ENCODE measurements at regions not wholly inside any gene's neighbourhood (a gene's known extent, or its start where the extent isn't known, plus 50 kb on each side); places are given as distances from the start of the nearest gene placed in this dataset.

DNA sequence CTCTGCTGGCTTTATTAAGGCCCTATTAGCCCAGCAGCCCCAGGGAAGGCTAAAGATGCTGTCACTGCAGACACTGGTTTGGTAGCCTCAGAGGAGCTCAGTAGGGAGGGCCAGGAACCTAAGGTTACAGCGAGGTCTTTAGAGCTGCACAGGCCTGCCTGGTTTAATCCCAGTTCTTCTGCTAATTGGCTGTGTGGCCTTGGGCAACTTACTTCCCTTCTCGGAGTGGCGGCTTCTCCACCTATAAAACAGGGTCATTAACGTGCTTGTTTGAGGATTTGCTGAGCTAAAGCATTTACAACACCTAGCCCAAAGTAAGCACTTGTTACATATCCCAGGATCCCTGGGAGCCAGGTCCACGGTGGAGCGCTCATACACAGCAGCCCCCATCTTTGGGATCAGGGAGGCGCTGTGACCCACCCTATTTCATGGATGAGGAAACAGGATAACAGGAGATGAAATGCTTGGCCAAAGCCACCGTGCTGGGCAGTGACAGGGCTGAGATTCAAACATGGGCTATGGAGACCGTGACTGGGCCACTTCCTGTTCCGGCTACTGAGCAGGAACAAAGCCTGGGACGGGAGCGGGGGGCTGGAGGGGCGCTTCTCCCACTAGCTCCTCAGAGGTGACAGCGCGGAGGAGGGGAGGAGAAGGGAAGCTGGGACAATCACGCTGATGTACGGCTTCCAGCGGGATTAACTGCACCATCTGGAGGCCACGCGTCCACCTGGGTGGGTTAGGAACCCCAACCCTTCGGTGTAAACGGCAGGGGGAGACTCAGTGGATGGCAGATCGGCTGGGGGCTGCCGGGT, 61.5 kb downstream of the IGLL1 start:
- CTCF ChIA-PET, result interaction anchor here (1.0 to 1.1 kb wide), 3 partner anchors 12 to 133 kb away, joined by 3 read pairs; no protein-coding TSS in a partner anchor
- Mint-ChIP-seq H3K27me3 (peaks cover 9% of the 10 kb centered on the region), H3K4me3 (no peak overlapping the region), H3K9me3 (no peaks in the 10 kb centered on the region), H3K27ac (no peak overlapping the region), H3K4me1 (ENCODE audit: low read depth) (peaks cover 3% of the 10 kb centered on the region), H3K36me3 (ENCODE audit: low read depth) (no peaks in the 10 kb centered on the region)
- DNase-seq, result no peak
- TF ChIP-seq, protein P1, sequence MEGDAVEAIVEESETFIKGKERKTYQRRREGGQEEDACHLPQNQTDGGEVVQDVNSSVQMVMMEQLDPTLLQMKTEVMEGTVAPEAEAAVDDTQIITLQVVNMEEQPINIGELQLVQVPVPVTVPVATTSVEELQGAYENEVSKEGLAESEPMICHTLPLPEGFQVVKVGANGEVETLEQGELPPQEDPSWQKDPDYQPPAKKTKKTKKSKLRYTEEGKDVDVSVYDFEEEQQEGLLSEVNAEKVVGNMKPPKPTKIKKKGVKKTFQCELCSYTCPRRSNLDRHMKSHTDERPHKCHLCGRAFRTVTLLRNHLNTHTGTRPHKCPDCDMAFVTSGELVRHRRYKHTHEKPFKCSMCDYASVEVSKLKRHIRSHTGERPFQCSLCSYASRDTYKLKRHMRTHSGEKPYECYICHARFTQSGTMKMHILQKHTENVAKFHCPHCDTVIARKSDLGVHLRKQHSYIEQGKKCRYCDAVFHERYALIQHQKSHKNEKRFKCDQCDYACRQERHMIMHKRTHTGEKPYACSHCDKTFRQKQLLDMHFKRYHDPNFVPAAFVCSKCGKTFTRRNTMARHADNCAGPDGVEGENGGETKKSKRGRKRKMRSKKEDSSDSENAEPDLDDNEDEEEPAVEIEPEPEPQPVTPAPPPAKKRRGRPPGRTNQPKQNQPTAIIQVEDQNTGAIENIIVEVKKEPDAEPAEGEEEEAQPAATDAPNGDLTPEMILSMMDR (IDR thresholded peaks at IDR 0.05), result no peak
- intact Hi-C loops (cut with micrococcal nuclease), result no loop called here
- ATAC-seq, result no peak
- POLR2A ChIA-PET, result no interaction called here

DNA sequence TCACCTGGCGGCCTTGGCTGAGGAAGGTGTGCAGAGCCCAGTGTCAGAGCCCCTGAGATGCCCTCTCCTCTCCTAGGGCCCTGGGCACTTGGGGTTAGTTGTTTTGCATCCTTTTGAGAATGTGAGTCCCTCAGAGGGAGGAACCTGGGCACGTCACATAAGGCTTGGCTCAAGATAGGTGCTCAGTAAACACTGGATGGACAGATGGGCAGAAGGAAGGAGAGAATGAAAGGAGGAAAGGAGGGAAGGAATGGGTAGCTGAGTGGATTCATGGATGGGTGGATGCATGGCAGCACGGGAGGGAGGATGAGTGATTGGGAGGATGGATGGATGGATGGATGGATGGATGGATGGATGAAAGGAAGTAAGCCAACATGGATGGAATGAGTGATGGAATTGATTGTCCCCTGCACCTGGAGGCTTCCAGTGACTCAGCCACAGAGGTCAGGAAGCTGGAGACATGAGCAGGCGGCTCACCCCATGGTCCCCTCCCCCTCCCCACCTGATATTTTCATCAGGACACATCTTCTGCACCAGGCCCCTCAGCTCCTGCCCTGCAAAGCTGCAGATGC, 62.2 kb downstream of the IGLL1 start:
- Mint-ChIP-seq H3K4me3 (no peak overlapping the region), H3K4me1 (ENCODE audit: low read depth) (peaks cover 3% of the 10 kb centered on the region), H3K9me3 (no peaks in the 10 kb centered on the region), H3K27ac (no peak overlapping the region), H3K36me3 (ENCODE audit: low read depth) (no peaks in the 10 kb centered on the region), H3K27me3 (peaks cover 6% of the 10 kb centered on the region)
- ATAC-seq, result no peak
- CTCF ChIA-PET, result interaction anchor here (1.0 to 1.1 kb wide), 3 partner anchors 12 to 132 kb away, joined by 3 read pairs; no protein-coding TSS in a partner anchor
- DNase-seq, result no peak
- TF ChIP-seq, protein P1 (IDR thresholded peaks at IDR 0.05), result no peak
- POLR2A ChIA-PET, result no interaction called here
- intact Hi-C loops (cut with micrococcal nuclease), result no loop called here

DNA sequence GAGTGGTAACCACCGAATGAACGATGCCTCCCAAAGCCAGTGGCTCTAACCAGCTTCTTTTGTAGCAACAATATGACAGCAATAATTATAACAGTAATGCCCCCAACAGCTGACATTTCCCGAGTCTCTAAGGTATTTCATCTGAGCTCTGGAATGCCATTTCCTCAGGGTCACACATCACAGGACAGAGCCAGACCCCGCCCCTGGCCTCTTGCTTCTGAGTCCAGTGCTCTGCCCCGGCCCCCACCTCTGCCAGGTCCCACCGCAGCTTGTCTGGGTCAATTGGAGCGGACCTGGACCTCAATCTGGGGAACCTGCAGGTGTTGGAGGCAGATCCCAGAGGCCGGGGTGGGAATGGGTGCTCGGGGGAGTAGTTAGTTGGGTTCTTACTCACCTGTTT, 63.8 kb downstream of the IGLL1 start:
- intact Hi-C loops (cut with micrococcal nuclease), result no loop called here
- H3K36me3 Mint-ChIP-seq (ENCODE audit: low read depth), result no peaks in the 10 kb centered on the region
- CTCF ChIA-PET, result no interaction called here
- TF ChIP-seq, protein P1 (IDR thresholded peaks at IDR 0.05), result no peak
- H3K27ac Mint-ChIP-seq, result no peak overlapping the region
- no peak for ATAC-seq
- no peak overlapping the region for H3K4me3 Mint-ChIP-seq
- H3K9me3 Mint-ChIP-seq, result no peaks in the 10 kb centered on the region
- peaks cover 3% of the 10 kb centered on the region for H3K27me3 Mint-ChIP-seq
- POLR2A ChIA-PET, result no interaction called here
- H3K4me1 Mint-ChIP-seq (ENCODE audit: low read depth), result peaks cover 3% of the 10 kb centered on the region
- no peak for DNase-seq

DNA sequence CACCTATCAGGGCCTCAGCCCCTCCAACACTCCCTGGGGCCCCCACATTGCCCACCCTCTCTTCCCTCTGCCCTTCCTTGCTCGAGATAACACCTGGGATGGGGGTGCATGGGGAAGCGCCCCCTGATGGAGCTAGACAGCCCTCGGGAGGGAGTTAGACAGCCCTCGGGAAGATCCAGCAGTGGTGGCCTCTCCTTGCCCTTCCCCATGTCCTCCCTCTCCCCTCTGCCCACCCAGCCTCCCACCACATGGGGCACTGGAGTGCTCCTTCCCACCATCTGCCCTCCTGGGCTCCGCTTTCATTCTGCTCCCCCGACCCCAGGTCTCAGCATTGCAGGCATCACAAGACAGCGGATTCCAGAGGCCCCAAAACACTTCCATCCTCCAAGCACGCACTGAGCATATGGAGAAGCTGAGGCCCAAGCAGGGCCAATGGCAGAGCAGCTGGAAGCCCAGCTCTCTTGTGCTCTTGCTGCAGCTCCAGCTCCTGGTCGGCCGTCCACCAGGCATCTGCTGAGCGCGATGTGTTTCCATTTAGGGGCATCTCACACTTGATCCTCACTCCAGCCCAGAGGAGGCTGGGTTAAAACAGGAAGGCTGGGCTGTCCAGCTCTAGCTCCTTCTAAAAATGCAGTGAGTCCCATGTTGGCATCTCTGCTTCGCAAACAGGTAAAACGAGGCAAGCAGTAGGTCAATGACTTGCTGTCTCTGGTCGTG, 65.6 kb downstream of the IGLL1 start:
- TF ChIP-seq, protein P1 (IDR thresholded peaks at IDR 0.05), result no peak
- Mint-ChIP-seq H3K27me3 (no peaks in the 10 kb centered on the region), H3K4me3 (no peak overlapping the region), H3K27ac (no peak overlapping the region), H3K36me3 (ENCODE audit: low read depth) (no peaks in the 10 kb centered on the region), H3K4me1 (ENCODE audit: low read depth) (no peaks in the 10 kb centered on the region), H3K9me3 (no peaks in the 10 kb centered on the region)
- no peak for ATAC-seq
- ChIA-PET CTCF (no interaction called here), POLR2A (no interaction called here)
- intact Hi-C loops (cut with micrococcal nuclease), result no loop called here
- no peak for DNase-seq

DNA sequence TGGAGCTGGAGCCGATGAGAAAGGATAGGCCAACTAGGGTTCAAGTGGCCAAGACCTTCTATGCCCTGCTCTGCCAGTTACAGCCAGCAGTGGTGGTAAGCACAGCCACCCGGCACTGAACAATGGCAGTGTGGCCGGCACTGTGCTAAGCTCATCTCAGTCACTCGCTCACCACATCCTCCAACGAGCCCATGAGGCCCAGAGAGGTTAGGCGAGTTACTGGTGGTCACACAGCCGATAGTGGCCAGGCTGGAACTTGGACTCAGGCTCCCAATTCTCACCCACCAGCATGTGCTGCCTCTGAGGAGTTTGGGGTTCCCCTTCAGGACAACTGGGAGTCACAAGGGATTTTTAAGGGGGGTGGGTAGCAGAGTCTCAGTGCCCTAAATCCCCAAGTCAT, 66.4 kb downstream of the IGLL1 start:
- Mint-ChIP-seq H3K27ac (no peak overlapping the region), H3K4me3 (no peak overlapping the region), H3K36me3 (ENCODE audit: low read depth) (no peaks in the 10 kb centered on the region), H3K27me3 (no peaks in the 10 kb centered on the region), H3K4me1 (ENCODE audit: low read depth) (no peaks in the 10 kb centered on the region), H3K9me3 (no peaks in the 10 kb centered on the region)
- intact Hi-C loops (cut with micrococcal nuclease), result no loop called here
- CTCF ChIA-PET, result no interaction called here
- TF ChIP-seq, protein P1 (IDR thresholded peaks at IDR 0.05), result no peak
- ATAC-seq (no peak), DNase-seq (no peak)
- POLR2A ChIA-PET, result no interaction called here
